Endothelial cell of umbilical vein (primary cell): ENCODE measurements at regions not wholly inside any gene's neighbourhood (a gene's known extent, or its start where the extent isn't known, plus 50 kb on each side); places are given as distances from the start of the nearest gene placed in this dataset.

Experiments used
- BruUV-seq: library from RNA; stranded (reverse); fragments of 400-500 nt; replicated peaks from 2 replicates; lab custom pipeline; 2021; lab: Mats Ljungman, UMichigan
- CTCF ChIA-PET: fragments of 300-600, 350-600 bp; sonication (Branson Sonifier 250); formaldehyde crosslinking; loops from one replicate; lab custom pipeline; 2021; ENCODE audit warnings: antibody characterized with exemption, inconsistent platforms; lab: Charles Lee
- POLR2A ChIA-PET: fragments of 300-600, 350-600 bp; sonication (Branson Sonifier 250); formaldehyde crosslinking; loops from one replicate; lab custom pipeline; 2021; ENCODE audit warnings: antibody characterized with exemption, inconsistent platforms; lab: Charles Lee
- DNase-seq: peaks from one replicate; pipeline ENCODE4 v3.0.0-alpha.2; 2011; ENCODE audit warnings: low read depth, low spot score
- FAIRE-seq: peaks from 2 replicates; lab custom pipeline; 2011; peaks lifted over from hg19 to GRCh38; lab: Jason Lieb, UNC
- H2AFZ ChIP-seq: 2 replicates; pipeline ENCODE4 v1.6.0; 2012; ENCODE audit warnings: low read depth, low read length, control low read depth, inconsistent platforms
- H3K27ac ChIP-seq: 2 replicates; pipeline ENCODE4 v1.5.1; 2011; ENCODE audit warnings: low read depth, mild to moderate bottlenecking, control low read depth, low read length, moderate library complexity; ENCODE audit not compliant: insufficient read depth
- H3K27me3 ChIP-seq, 2 experiments: 2 replicates each; pipeline versions ENCODE4 v1.6.0 to v1.6.1; 2011; ENCODE audit warnings: low read length in 2 of 2, mixed read lengths in 1 of 2; ENCODE audit not compliant: control insufficient read depth in 2 of 2, insufficient read depth in 2 of 2
- H3K36me3 ChIP-seq, 2 experiments: 2 replicates in 1 of 2; 3 replicates in 1 of 2; pipeline ENCODE4 v1.5.1; 2011; ENCODE audit warnings: low read length in 2 of 2, mild to moderate bottlenecking in 1 of 2, moderate library complexity in 1 of 2; ENCODE audit not compliant: control insufficient read depth in 2 of 2, insufficient read depth in 2 of 2; ENCODE audit errors: extremely low read depth in 1 of 2
- H3K4me1 ChIP-seq: 3 replicates; pipeline ENCODE4 v1.5.1; 2011; ENCODE audit warnings: mild to moderate bottlenecking, low read length; ENCODE audit not compliant: control insufficient read depth, insufficient read depth; ENCODE audit errors: extremely low read depth
- H3K4me2 ChIP-seq: 2 replicates; pipeline ENCODE4 v1.6.1; 2011; ENCODE audit warnings: low read length, control low read depth, mixed read lengths; ENCODE audit not compliant: insufficient read depth
- H3K4me3 ChIP-seq, 3 experiments: fragments of 200-600 bp in 1 of 3; sonication (generic), shearing (Covaris generic) in 1 of 3; replicated peaks in 1 of 3; 2 replicates each; pipeline ENCODE4 v1.5.1; 2011 to 2016; ENCODE audit warnings: control low read depth in 3 of 3, low read length in 3 of 3, mild to moderate bottlenecking in 2 of 3, inconsistent platforms in 1 of 3, low read depth in 1 of 3, moderate library complexity in 1 of 3; ENCODE audit not compliant: insufficient read depth in 1 of 3
- H3K79me2 ChIP-seq: 2 replicates; pipeline ENCODE4 v1.6.0; 2012; ENCODE audit warnings: low read length, inconsistent platforms; ENCODE audit not compliant: control insufficient read depth, insufficient read depth
- H3K9ac ChIP-seq: replicated peaks from 2 replicates; pipeline ENCODE3; 2011; ENCODE audit warnings: low read length, control low read depth; ENCODE audit not compliant: insufficient read depth; ENCODE audit errors: extremely low read depth
- H3K9me1 ChIP-seq: replicated peaks from 3 replicates; pipeline ENCODE4 v1.6.0; 2011; ENCODE audit warnings: mild to moderate bottlenecking, low read length; ENCODE audit not compliant: control insufficient read depth, insufficient read depth; ENCODE audit errors: extremely low read depth
- H3K9me3 ChIP-seq: replicated peaks from 2 replicates; pipeline ENCODE4 v1.5.1; 2012; ENCODE audit warnings: low read length, inconsistent platforms; ENCODE audit not compliant: control insufficient read depth, insufficient read depth
- H4K20me1 ChIP-seq: replicated peaks from 2 replicates; pipeline ENCODE3; 2011; ENCODE audit warnings: mild to moderate bottlenecking, low read length; ENCODE audit not compliant: control insufficient read depth, insufficient read depth; ENCODE audit errors: extremely low read depth
- CTCF ChIP-seq, 2 donors: IDR thresholded peaks; 1 replicate in 1 of 2; 2 replicates in 1 of 2; pipeline ENCODE4 v1.5.1; 2011; ENCODE audit warnings: low read length in 2 of 2, mild to moderate bottlenecking in 2 of 2, moderate library complexity in 2 of 2, control low read depth in 1 of 2, inconsistent platforms in 1 of 2, low read depth in 1 of 2; ENCODE audit not compliant: insufficient read depth in 1 of 2; ENCODE audit errors: extremely low read depth in 1 of 2
- EZH2 ChIP-seq: IDR thresholded peaks from 2 replicates; pipeline ENCODE4 v1.6.1; 2012; ENCODE audit warnings: borderline replicate concordance, low read depth, mild to moderate bottlenecking, moderate library complexity, low read length, inconsistent platforms; ENCODE audit not compliant: severe bottlenecking
- FOS ChIP-seq: IDR thresholded peaks from 2 replicates; pipeline ENCODE4 v1.6.1; 2011; ENCODE audit warnings: mild to moderate bottlenecking, low read length, moderate library complexity, borderline replicate concordance; ENCODE audit not compliant: insufficient read depth
- GATA2 ChIP-seq: IDR thresholded peaks from 2 replicates; pipeline ENCODE4 v1.7.0; 2011; ENCODE audit warnings: low read depth, mild to moderate bottlenecking, moderate library complexity, mixed read lengths, low read length; ENCODE audit not compliant: insufficient read length, insufficient read depth
- JUN ChIP-seq: IDR thresholded peaks from 2 replicates; pipeline ENCODE4 v1.6.1; 2011; ENCODE audit warnings: borderline replicate concordance, low read depth; ENCODE audit not compliant: insufficient read length, insufficient read depth
- MAX ChIP-seq: IDR thresholded peaks from 2 replicates; pipeline ENCODE4 v1.6.1; 2011; ENCODE audit not compliant: insufficient read depth, insufficient read length
- MYC ChIP-seq: IDR thresholded peaks from one replicate; pipeline ENCODE4 v1.6.1; 2011; ENCODE audit warnings: mild to moderate bottlenecking, low read depth, low read length
- POLR2A ChIP-seq: IDR thresholded peaks from 2 replicates; pipeline ENCODE4 v1.6.1; 2012; ENCODE audit warnings: low read depth, mild to moderate bottlenecking, control low read depth, low read length
- POLR2AphosphoS5 ChIP-seq: IDR thresholded peaks from 2 replicates; pipeline ENCODE4 v1.6.1; 2012; ENCODE audit warnings: low read depth, mild to moderate bottlenecking, control low read depth, low read length, moderate library complexity; ENCODE audit not compliant: insufficient read depth
- dilution Hi-C: fragments of 300-500 bp; cut with MboI; formaldehyde crosslinking; loops from one replicate; pipeline ENCODE4 v1.15.0; 2019; ENCODE audit warnings: low sequenced_read_pairs; ENCODE audit not compliant: extremely low pct_ligation_motif_present
- intact Hi-C: fragments of 100-400 bp; cut with micrococcal nuclease; formaldehyde crosslinking; loops from one replicate; pipeline ENCODE4 v1.10.0; 2022

DNA sequence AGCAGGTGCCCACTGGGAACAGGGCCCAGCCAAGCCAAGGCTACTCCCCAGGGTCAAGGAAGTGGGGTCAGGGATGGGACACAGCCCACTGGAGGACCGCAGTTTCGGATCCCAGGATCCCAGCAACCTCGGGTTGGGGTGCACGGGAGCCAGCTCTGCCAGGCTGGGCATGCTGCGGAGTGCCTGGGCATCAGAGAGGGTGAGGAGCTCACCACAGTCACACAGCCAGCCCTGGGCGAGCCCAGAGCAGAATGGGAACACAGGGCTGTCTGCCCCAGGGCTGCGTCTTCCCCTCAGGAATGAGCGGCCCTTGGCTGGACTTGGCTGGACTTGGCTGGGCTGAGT is 74.3 kb upstream of the SLCO4A1 start:
- H3K4me1 ChIP-seq = no peaks in the 10 kb centered on the region
- no peak overlapping the region for H3K4me3 ChIP-seq
- H3K4me2 ChIP-seq = no peak overlapping the region
- H3K36me3 ChIP-seq = no peaks in the 10 kb centered on the region
- H3K9me3 ChIP-seq = no peaks in the 10 kb centered on the region
- H3K27me3 ChIP-seq = no peaks in the 10 kb centered on the region
- no peaks in the 10 kb centered on the region for H4K20me1 ChIP-seq
- ChIA-PET CTCF (no interaction called here), POLR2A (no interaction called here)
- H2AFZ ChIP-seq = no peak overlapping the region
- BruUV-seq = no TSS peak
- DNase-seq = no peak
- FAIRE-seq = no peak
- intact Hi-C loops = no loop called here
- no peak overlapping the region for H3K9ac ChIP-seq
- dilution Hi-C loops = no loop called here
- TF ChIP-seq POLR2A = no peak
- TF ChIP-seq FOS = no peak
- TF ChIP-seq JUN = no peak
- no peak for TF ChIP-seq MYC
- TF ChIP-seq POLR2AphosphoS5 = no peak
- TF ChIP-seq MAX = no peak
- TF ChIP-seq GATA2 = no peak
- no peak for TF ChIP-seq EZH2
- TF ChIP-seq CTCF (IDR thresholded peaks at IDR 0.05; ENCODE audit: extremely low read depth in 1 of 2, insufficient read depth in 1 of 2, low read depth in 1 of 2, low read length in 2 of 2) = no peak
- no peak overlapping the region for H3K27ac ChIP-seq
- H3K79me2 ChIP-seq = no peaks in the 10 kb centered on the region
- no peaks in the 10 kb centered on the region for H3K9me1 ChIP-seq
